NCI-H1930 (cell line): ENCODE measurements at regions not wholly inside any gene's neighbourhood (a gene's known extent, or its start where the extent isn't known, plus 50 kb on each side); places are given as distances from the start of the nearest gene placed in this dataset.

Experiments
- DNase-seq, 2 experiments: peaks; one replicate each; lab custom pipeline; 2025; lab: John Stamatoyannopoulos, UW

- no peak for DNase-seq
Observed at GRCh38 chr2:67043781-67044478, 353.2 kb upstream of the ETAA1 start.

DNA sequence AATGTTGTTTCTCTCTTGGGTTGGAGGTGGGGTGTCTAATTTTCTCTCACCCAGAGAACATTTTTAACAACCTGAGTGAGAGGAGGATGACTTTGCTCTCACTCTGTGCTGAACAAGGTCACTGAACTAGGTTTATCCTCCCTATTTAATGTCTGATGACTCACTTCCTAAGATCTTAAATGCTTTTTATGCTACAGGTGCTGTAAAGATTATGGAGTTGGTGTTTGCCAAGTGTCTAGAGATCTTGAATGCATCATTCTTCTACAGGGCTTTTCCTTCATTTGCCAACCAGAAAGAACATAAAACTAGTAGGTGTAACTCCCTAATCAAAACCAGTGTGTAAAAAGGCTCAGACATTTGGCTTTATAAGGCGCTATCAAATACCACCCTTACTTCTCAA, 350.5 kb upstream of the ETAA1 start:
- no peak for DNase-seq

- DNase-seq, result no peak
Observed at GRCh38 chr2:67048314-67048713, 348.8 kb upstream of the ETAA1 start.

- DNase-seq, result no peak
Observed at GRCh38 chr2:67050622-67051021, 346.5 kb upstream of the ETAA1 start.

DNA sequence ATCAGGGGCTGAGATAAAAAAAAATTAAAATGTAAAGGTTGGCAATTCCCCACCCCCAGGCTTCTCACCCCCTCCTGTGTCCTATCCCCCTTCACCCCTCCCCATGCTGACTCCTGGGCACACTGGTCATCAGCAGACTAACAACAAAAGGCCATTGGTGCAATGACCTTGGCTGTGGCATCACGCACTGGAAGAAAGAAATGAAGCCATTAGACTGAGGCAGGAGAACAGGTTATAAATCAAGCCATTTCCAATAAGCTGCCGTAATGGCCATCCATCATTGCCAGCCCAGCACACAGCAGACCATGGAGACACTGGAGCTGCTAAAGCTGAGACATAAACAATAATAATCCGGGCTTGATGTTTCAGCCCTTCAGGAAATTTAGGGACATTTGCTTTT, 342.4 kb upstream of the ETAA1 start:
- DNase-seq, result no peak

DNA sequence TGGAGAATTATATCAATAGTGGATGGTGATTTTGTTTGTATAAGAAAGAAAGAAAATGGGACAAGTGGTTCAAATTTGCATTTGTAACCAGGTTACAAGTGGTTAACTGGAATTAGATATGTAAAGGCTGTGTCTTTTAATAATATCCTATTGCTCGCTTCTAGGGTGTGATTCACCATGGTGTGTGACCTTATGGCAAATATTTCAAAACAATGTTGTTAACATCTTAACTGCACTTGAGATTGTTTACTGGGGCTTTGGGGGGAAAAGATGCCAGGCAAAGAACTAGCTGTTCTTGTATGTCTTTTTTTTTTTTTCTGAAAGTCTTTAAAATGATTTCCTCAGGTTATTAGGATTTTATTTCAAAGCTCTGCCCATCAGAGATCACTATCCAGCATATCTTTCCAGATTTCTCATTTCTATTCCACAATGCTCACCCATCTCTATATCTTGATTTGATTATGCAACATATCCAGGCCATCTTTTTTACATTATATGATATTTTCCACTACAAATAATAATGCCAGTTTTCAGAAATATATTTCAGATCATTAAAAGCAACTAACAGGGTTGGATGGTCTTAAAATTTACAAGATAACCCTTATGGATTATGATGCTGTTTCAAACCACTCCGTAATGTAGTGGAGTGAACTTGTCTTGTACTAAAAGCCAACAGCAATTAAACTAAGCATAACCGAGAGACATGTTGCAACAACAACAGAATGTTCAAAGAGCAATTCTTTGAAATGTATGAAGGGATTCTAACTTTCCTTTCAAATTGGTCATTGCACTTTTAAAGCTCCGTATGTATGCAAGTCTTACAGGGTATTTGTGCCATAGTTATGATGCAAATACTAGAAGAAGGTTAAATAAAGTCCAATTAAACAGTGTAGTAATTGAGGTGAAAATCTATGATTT, 341.5 kb upstream of the ETAA1 start:
- no peak for DNase-seq

DNA sequence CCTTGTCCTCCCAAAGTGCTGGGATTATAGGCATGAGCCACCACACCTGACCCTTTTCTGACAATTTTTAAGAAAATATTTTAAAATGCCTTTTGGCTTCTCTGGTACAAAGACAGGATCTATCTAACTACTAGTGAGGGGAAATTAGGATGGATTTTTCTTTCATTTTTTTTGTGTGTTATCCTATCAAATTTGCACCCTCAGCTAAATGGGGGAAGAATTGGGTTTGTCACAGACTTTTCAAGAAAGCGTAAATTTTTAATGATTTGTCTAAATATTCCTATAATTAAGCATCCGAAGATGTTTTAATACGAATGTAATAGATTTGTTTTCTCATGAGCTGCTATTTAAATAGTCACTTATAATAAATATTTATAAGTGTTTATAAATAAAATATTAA, 340.0 kb upstream of the ETAA1 start:
- DNase-seq, result no peak

- no peak for DNase-seq
Observed at GRCh38 chr2:67057901-67058703, 339.0 kb upstream of the ETAA1 start.

- no peak for DNase-seq
Observed at GRCh38 chr2:67065046-67065445, 332.1 kb upstream of the ETAA1 start.

DNA sequence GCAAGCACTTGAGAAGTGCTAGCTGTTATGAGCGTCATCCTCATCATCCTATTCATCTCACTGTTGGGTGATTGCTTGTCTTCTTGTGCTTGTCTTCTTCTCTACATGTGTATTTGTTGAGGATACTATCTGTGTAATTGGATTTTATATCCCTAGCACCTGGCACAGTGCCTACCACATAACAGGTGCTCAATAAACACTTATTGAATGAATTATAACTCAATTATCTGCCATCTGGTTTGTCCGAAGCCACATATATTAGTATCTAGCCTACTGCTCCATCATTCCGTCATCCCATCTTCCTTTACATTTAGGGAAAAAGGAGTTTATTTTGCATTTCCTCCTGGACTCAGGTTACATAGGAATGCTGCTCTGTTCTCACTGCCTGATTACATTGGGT, 330.4 kb upstream of the ETAA1 start:
- DNase-seq, result no peak

DNA sequence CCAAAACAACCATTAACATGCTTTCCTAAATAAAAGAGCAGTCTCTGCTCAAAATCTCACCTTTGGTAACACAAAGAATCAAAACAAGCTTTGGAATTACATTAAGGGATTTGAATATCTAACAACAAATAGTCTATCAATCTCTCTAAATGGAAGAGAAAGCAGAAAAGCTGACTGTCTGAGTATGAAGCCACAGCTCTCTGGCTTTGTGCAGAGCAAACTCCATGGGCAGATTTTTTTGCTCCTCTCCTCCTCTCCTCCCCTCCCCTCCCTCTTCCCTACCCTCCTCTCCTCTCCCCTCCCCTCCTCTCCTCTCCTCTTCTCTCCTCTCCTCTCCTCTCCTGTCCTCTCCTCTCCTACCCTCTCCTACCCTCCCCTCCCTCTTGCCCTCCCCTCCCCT, 329.5 kb upstream of the ETAA1 start:
- DNase-seq, result no peak

GRCh38 chr2:67070826-67071225, 326.3 kb upstream of the ETAA1 start:
- DNase-seq, result no peak

GRCh38 chr2:67075056-67075455, 322.1 kb upstream of the ETAA1 start:
- DNase-seq, result no peak

- no peak for DNase-seq
Observed at GRCh38 chr2:67075530-67076238, 321.4 kb upstream of the ETAA1 start.

DNA sequence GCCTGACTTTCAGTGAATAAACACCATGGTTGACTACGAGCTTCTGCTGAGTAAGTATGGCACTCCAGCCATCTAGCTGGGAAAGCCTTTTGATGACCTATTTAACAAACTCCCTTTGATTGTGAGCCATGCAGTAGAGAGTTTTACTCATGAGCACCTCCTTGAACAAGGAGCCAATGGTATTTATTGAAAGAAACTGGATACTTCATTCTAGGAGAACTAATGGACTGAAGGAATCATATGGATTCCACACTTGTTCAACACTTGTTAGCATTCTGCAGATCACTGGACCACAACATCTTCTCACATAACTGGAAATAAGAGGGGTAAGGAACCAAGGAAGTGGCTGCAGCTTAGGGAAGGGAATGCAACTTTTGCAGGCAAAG, 320.9 kb upstream of the ETAA1 start:
- no peak for DNase-seq

DNA sequence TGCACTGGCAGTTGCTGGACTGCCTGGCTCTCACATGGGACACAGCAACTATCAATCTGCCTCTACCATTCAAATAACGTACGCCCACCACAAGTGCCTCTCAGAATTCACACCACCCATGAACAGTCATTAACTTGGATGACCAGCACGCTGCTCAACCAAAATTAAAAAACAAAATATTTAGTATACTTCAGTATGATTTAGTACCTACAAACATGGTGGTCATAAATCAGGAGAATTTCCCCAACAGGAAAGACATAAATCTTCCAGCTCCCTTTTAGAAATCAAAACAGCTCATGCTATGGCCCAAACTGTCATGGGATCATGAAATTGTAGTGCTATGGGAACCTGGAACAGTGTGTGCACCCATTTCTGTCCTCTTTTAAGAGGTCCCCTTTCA, 317.4 kb upstream of the ETAA1 start:
- DNase-seq, result no peak

GRCh38 chr2:67082813-67083212, 314.3 kb upstream of the ETAA1 start:
- no peak for DNase-seq

GRCh38 chr2:67083951-67084350, 313.2 kb upstream of the ETAA1 start:
- no peak for DNase-seq

DNA sequence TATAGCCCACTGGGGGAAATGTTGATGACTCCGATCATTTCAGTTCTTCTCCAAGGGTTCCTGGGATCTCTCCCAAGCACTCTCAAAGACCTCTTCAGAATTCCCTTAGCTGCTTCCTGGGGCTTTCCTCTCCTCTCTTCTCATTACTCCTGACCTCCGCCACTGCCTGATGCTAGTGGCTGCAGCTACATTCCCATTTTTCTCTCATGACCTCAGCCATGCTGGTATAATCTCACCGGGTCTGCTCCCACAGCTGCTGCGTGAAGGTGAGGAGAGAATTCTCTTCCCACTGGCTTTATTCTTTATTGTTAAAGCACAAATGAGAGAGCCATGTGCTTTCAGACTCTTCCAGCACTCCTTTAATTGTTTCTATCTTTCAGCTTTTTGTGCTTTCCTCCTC, 312.0 kb upstream of the ETAA1 start:
- no peak for DNase-seq

- DNase-seq, result no peak
Observed at GRCh38 chr2:67091681-67092080, 305.5 kb upstream of the ETAA1 start.

DNA sequence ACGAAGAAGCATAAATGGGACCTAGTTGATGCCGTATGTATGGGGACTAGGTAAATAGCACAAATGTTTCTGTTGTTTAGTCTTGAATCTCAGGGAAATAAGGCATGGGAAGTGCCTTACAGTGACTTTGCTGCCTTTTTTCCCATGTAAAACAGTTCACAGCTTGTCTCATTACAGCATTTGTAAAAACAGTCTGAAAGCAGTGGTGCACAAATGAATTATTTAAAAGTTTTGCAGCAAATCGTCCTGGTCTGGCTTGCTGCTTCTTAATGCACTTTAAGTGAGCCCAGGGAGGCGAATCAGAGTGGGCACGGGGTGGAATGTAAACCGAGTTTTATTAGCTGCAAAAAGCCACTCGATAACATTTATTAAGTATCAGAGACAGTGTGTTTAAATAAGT, 302.0 kb upstream of the ETAA1 start:
- DNase-seq, result no peak

DNA sequence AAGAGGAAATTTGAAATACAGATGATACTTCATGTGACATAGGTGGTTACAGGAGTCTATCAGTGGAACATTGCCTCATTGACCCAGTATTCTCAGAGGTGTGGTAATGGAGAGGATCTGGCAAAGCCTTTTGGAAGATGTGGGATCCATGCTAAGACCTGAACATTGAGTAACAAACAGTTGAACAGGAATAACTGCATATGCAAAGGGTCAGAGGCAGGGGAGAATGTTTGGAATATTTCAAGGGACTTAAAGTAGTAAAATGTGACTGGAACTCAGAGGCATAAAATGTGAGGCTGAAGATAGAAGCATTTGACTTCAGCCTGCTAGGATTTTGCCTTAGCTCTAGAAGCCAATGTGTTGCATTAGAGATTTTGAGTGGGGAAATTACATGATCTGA, 300.2 kb upstream of the ETAA1 start:
- DNase-seq, result no peak
